Tibial artery (tissue), 4 donors: ENCODE measurements at regions not wholly inside any gene's neighbourhood (a gene's known extent, or its start where the extent isn't known, plus 50 kb on each side); places are given as distances from the start of the nearest gene placed in this dataset.
"Not testable (repeated sequence)": the region's sequence is repeated elsewhere in the genome, so short reads cannot be mapped to it uniquely, and the experiment has no call there.

Experiments used
- DNase-seq, 2 donors: peaks; one replicate each; pipeline ENCODE4 v3.0.0-alpha.2; 2019
- H3K27ac ChIP-seq, 2 donors: fragments of 200-600 bp; sonication (generic) in 1 of 2; 1 replicate in 1 of 2; 2 replicates in 1 of 2; pipeline ENCODE4 v1.5.1; 2018 to 2019; ENCODE audit warnings: mild to moderate bottlenecking in 1 of 2
- H3K27me3 ChIP-seq, 2 donors: fragments of 200-600 bp; sonication (generic) in 1 of 2; one replicate each; pipeline versions ENCODE4 v1.5.1 to v1.6.0; 2016 to 2019
- H3K36me3 ChIP-seq, 3 donors: fragments of 200-600 bp; sonication (generic) in 2 of 3; one replicate each; pipeline ENCODE4 v1.5.1; 2016 to 2019; ENCODE audit warnings: mild to moderate bottlenecking in 2 of 3
- H3K4me1 ChIP-seq, 4 donors: fragments of 200-600 bp; sonication (generic) in 2 of 4; 1 replicate in 3 of 4; 2 replicates in 1 of 4; pipeline ENCODE4 v1.5.1; 2016 to 2019
- H3K4me3 ChIP-seq, 2 donors: fragments of 200-600 bp; sonication (generic) in 1 of 2; 1 replicate in 1 of 2; 2 replicates in 1 of 2; pipeline ENCODE4 v1.5.1; 2018 to 2019; ENCODE audit warnings: mild to moderate bottlenecking in 2 of 2
- H3K9me3 ChIP-seq, 3 donors: fragments of 200-600 bp; sonication (generic) in 1 of 3; one replicate each; pipeline ENCODE4 v1.5.1; 2016 to 2019
- CTCF ChIP-seq, 2 experiments: fragments of 200-600 bp in 1 of 2; fragments of 450-650 bp in 1 of 2; IDR thresholded peaks; one replicate each; pipeline ENCODE4 v1.5.1; 2017 to 2019; ENCODE audit warnings: antibody characterized with exemption in 2 of 2, mild to moderate bottlenecking in 1 of 2, moderate library complexity in 1 of 2
- intact Hi-C: fragments of 100-400 bp; cut with DNase I; formaldehyde crosslinking; loops from one replicate; pipeline ENCODE4 v1.15.0; 2023; ENCODE audit warnings: low total_unique reads

DNA sequence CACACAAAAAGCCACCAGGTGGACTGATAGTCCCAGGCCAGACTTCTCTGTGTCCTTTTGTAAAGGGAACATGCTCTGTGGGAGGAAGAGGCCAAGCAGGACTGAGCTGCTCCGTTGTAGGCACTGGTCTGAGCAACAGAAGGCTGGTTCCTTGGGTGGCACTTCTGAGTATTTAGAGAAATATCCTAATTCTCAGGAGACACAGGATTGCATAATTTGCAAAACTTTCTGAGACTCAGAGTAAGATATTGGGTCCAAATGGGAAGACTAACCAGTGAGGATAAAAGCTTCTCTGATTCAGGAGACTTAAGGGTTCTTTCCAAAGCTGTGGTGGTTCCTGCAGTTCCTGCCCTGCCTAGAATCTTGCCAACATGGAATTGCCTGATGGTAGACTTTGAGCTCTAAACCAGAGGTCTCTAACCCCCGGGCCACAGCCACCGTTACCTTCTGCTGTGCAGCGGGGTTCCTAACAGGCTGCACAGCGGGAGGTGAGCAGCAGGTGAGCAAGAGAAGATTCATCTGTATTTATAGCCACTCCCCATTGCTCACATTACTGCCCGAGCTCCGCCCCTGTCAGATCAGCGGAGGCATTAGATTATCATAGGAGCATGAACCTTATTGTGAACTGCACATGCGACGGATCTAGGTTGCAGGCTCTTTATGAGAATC lies 107.0 kb downstream of the OLIG3 start:
- Histone ChIP-seq H3K36me3 (no peaks in the 10 kb centered on the region), H3K27ac (no peak overlapping the region), H3K27me3 (no peaks in the 10 kb centered on the region), H3K9me3 (no peaks in the 10 kb centered on the region), H3K4me1 (no peaks in the 10 kb centered on the region), H3K4me3 (no peak overlapping the region)
- TF ChIP-seq CTCF (IDR thresholded peaks at IDR 0.05), result no peak
- no peak for DNase-seq
- intact Hi-C loops, result no loop called here

GRCh38 chr6:137383287-137383686 lies 110.9 kb downstream of the OLIG3 start:
- H3K27me3 ChIP-seq, H3K4me3 ChIP-seq, H3K27ac ChIP-seq, DNase-seq, H3K4me1 ChIP-seq, H3K36me3 ChIP-seq, intact Hi-C loops: not testable (repeated sequence)
- H3K9me3 ChIP-seq, result peaks cover 0 to 12% (median 0%) of the 10 kb centered on the region in 3 donors

- intact Hi-C loops, result no loop called here
- H3K9me3 ChIP-seq, result peaks cover 0 to 12% (median 0%) of the 10 kb centered on the region in 3 donors
Observed at GRCh38 chr6:137378090-137378369, 116.2 kb downstream of the OLIG3 start.

DNA sequence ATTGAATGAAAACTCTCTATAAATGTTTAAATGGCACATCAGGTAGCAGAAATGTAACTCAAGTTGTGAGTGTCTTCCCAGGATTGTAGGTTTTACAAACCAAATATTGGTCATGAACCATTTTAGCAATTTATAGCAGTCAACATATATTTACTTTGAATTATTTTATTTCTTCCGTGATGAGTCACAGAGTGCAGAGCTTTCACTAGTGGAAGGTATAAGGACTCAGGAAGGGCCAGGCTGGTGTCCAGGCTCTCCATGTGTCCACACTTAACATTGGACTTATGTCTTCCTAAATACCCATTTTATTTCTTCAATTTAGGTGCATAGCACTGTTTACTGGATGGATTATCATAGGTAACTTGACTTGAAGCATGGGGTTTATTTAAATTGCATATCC lies 120.9 kb downstream of the OLIG3 start:
- intact Hi-C loops, result no loop called here
- no peak overlapping the region for H3K4me3 ChIP-seq

More at GRCh38 chr6:137378090-137378369, 116.2 kb downstream of the OLIG3 start:
- no peak overlapping the region for H3K4me3 ChIP-seq
- no peaks in the 10 kb centered on the region for H3K27me3 ChIP-seq
- no peaks in the 10 kb centered on the region for H3K36me3 ChIP-seq
- no peak for TF ChIP-seq CTCF (IDR thresholded peaks at IDR 0.05)
- H3K4me1 ChIP-seq, result no peaks in the 10 kb centered on the region
- no peak overlapping the region for H3K27ac ChIP-seq
- no peak for DNase-seq

DNA sequence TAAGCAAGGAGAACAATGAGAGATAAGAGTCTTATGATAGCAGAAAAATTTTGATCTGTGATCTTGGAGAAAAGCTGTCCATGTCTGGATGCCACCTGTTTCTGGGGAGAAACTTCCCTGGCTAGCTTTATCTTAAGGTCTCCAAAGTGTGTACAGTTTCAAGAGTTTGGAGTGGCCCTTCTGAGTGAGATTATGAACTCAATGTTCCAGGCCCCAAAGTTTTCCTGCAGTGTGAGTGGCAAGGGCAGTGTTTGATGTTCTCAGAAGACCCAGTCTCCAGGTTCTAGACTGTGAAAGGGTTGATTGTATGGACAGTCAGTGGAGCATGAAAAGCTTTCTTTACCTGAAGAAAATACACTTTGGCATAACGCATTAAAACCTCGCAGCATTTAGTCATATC lies 121.7 kb downstream of the OLIG3 start:
- Histone ChIP-seq H3K4me1 (no peaks in the 10 kb centered on the region), H3K27ac (no peak overlapping the region), H3K36me3 (no peaks in the 10 kb centered on the region), H3K4me3 (no peak overlapping the region), H3K9me3 (no peaks in the 10 kb centered on the region), H3K27me3 (no peaks in the 10 kb centered on the region)
- no peak for TF ChIP-seq CTCF (IDR thresholded peaks at IDR 0.05)
- no peak for DNase-seq
- intact Hi-C loops, result no loop called here

More for the DNA sequence above, 120.9 kb downstream of the OLIG3 start:
- Histone ChIP-seq H3K9me3 (no peaks in the 10 kb centered on the region), H3K4me1 (no peaks in the 10 kb centered on the region), H3K27me3 (no peaks in the 10 kb centered on the region), H3K36me3 (no peaks in the 10 kb centered on the region), H3K27ac (no peak overlapping the region)
- no peak for TF ChIP-seq CTCF (IDR thresholded peaks at IDR 0.05)
- DNase-seq, result no peak

GRCh38 chr6:137371634-137372016 lies 122.6 kb downstream of the OLIG3 start:
- Histone ChIP-seq H3K27ac (no peak overlapping the region), H3K4me1 (no peaks in the 10 kb centered on the region), H3K9me3 (no peaks in the 10 kb centered on the region), H3K27me3 (no peaks in the 10 kb centered on the region), H3K36me3 (no peaks in the 10 kb centered on the region), H3K4me3 (no peak overlapping the region)
- DNase-seq, result no peak
- intact Hi-C loops, result no loop called here
- no peak for TF ChIP-seq CTCF (IDR thresholded peaks at IDR 0.05)
